IPS DF 4.7 (cell line): ENCODE measurements at regions not wholly inside any gene's neighbourhood (a gene's known extent, or its start where the extent isn't known, plus 50 kb on each side); places are given as distances from the start of the nearest gene placed in this dataset.
"Not testable (repeated sequence)": the region's sequence is repeated elsewhere in the genome, so short reads cannot be mapped to it uniquely, and the experiment has no call there.

Source experiments
- DNase-seq: peaks from one replicate; pipeline ENCODE4 v3.0.0-alpha.2; 2013; ENCODE audit warnings: low spot score; ENCODE audit errors: extremely low read depth

DNA sequence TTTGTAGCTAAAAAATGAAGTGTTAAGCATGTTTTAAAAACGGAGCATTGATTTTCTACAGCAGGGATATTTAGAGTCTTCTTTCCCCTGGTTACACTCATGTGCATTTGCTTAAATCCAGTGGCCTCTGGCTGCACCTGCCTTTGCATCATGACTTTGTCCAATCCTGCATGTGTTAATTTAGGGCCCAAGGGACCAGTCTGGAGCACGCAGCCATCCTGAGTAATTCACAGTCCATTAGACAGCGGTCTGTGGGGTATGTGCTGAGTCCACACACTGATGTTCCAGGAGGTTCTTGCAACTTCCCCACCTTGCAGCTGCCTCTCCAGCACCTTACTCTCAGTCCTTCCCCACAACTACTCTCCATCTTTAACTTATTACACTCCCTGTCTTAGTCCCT, 60.7 kb upstream of the DPP6 start:
- not testable (repeated sequence) for DNase-seq

DNA sequence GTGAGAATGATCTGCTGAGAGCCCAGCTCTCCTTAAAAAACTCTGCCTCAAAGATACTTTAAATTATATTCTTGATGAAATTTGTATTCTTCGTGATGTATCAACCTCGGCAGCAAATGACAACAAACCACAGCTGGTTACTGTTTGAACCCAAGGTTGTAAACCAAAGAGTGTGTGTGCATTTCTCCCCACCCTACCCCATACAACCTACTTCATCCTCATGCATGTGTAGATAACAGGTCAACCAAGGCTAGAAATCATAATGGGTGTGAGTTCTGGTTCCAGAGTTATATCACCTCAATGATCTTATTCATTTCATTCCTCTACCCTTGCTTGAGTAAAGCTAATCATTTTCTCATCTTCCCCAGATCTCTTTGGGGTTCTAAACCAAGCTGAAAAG, 58.8 kb upstream of the DPP6 start:
- not testable (repeated sequence) for DNase-seq

GRCh38 chr7:153998896-153999295, 53.3 kb upstream of the DPP6 start:
- DNase-seq = not testable (repeated sequence)
